AG04449 (cell line): ENCODE measurements at regions not wholly inside any gene's neighbourhood (a gene's known extent, or its start where the extent isn't known, plus 50 kb on each side); places are given as distances from the start of the nearest gene placed in this dataset.

ENCODE experiments used
- CTCF ChIA-PET: fragments of 350-600 bp; formaldehyde crosslinking; extraction: SDS; loops from one replicate; lab custom pipeline; 2021; ENCODE audit warnings: antibody characterized with exemption; lab: Yijun Ruan, JAX
- POLR2A ChIA-PET: fragments of 400-600, 350-600 bp; formaldehyde crosslinking; extraction: SDS; loops from one replicate; lab custom pipeline; 2020; ENCODE audit warnings: antibody characterized with exemption, inconsistent platforms; lab: Yijun Ruan, JAX
- DNase-seq: peaks from one replicate; pipeline ENCODE4 v3.0.0-alpha.2; 2010; ENCODE audit warnings: low read depth, low spot score
- H3K4me3 ChIP-seq: 2 replicates; pipeline ENCODE4 v1.5.1; 2011; ENCODE audit warnings: low read depth, mild to moderate bottlenecking, control low read depth, low read length
- CTCF ChIP-seq: IDR thresholded peaks from one replicate; pipeline ENCODE4 v1.5.1; 2011; ENCODE audit warnings: mild to moderate bottlenecking, moderate library complexity, low read length, control low read depth, inconsistent platforms; ENCODE audit not compliant: insufficient read depth; ENCODE audit errors: missing control alignments

- TF ChIP-seq CTCF: no peak
- H3K4me3 ChIP-seq: no peak overlapping the region
- POLR2A ChIA-PET: no interaction called here
- CTCF ChIA-PET: interaction anchor here (1.0 kb wide), 1 partner anchor 13 kb away, joined by 4 read pairs; no protein-coding TSS in a partner anchor
- no peak for DNase-seq
Observed at GRCh38 chr11:22433517-22433916, 95.3 kb downstream of the SLC17A6 start.

GRCh38 chr11:22433094-22433455 is 94.9 kb downstream of the SLC17A6 start:
- ChIA-PET POLR2A (no interaction called here), CTCF (interaction anchor here (1.0 kb wide), 1 partner anchor 12 kb away, joined by 4 read pairs; no protein-coding TSS in a partner anchor)
- DNase-seq: no peak
- no peak for TF ChIP-seq CTCF
- peak overlapping the region; percentile 35 for H3K4me3 ChIP-seq

- DNase-seq: no peak
- ChIA-PET CTCF (no interaction called here), POLR2A (no interaction called here)
- no peak for TF ChIP-seq CTCF
- peak overlapping the region; percentile 35 for H3K4me3 ChIP-seq
Observed at GRCh38 chr11:22432291-22433093, 94.3 kb downstream of the SLC17A6 start.

- POLR2A ChIA-PET: no interaction called here
- no peak for DNase-seq
- H3K4me3 ChIP-seq: no peak overlapping the region
- CTCF ChIA-PET: interaction anchor here (2.1 kb wide), 1 partner anchor 109 kb away, joined by 9 read pairs; no protein-coding TSS in a partner anchor
- TF ChIP-seq CTCF: no peak
Observed at GRCh38 chr11:22431106-22431505, 92.9 kb downstream of the SLC17A6 start.

GRCh38 chr11:22430639-22431038 is 92.5 kb downstream of the SLC17A6 start:
- DNase-seq: no peak
- POLR2A ChIA-PET: no interaction called here
- CTCF ChIA-PET: interaction anchor here (1.2 to 2.1 kb wide), 2 partner anchors 109 to 111 kb away, joined by 3 to 9 read pairs; no protein-coding TSS in a partner anchor
- no peak for TF ChIP-seq CTCF
- no peak overlapping the region for H3K4me3 ChIP-seq

- CTCF ChIA-PET: interaction anchor here (1.2 to 2.1 kb wide), 2 partner anchors 110 to 111 kb away, joined by 3 to 9 read pairs; no protein-coding TSS in a partner anchor
- H3K4me3 ChIP-seq: no peak overlapping the region
- DNase-seq: no peak
- POLR2A ChIA-PET: no interaction called here
- no peak for TF ChIP-seq CTCF
Observed at GRCh38 chr11:22430141-22430541, 92.0 kb downstream of the SLC17A6 start.
